ENCODE measurements at regions not wholly inside any gene's neighbourhood (a gene's known extent, or its start where the extent isn't known, plus 50 kb on each side); places are given as distances from the start of the nearest gene placed in this dataset.

- TF ChIP-seq PAXIP1 (CRISPR knock-in tag; conservative IDR thresholded peaks at IDR 0.05) (no peak), KLF11 (CRISPR knock-in tag; IDR thresholded peaks at IDR 0.05) (no peak), ZUFSP (CRISPR knock-in tag; IDR thresholded peaks at IDR 0.05; ENCODE audit: borderline replicate concordance) (no peak), PCBP2 (optimal IDR thresholded peaks at IDR 0.05; ENCODE audit: low read depth, low read length, poor library complexity, severe bottlenecking) (no peak), ZBTB21 (CRISPR knock-in tag; IDR thresholded peaks at IDR 0.05) (no peak), SRSF9 (IDR thresholded peaks at IDR 0.05; ENCODE audit: borderline replicate concordance, insufficient read depth, low read depth, low read length, poor library complexity, severe bottlenecking) (no peak), SIX1 (CRISPR knock-in tag; IDR thresholded peaks at IDR 0.05; ENCODE audit: borderline replicate concordance) (no peak)
These were observed 203.1 kb upstream of the ATP6AP2 start (continued) for GRCh38 chrX:40377684-40378083.

GRCh38 chrX:40374486-40374885, 206.3 kb upstream of the ATP6AP2 start:
- ATAC-seq (no peak), FAIRE-seq (no peak), DNase-seq (ENCODE audit: low spot score) (no peak)
- ChIA-PET CTCF (ENCODE audit: low intra/inter-chr PET ratio, low total read pairs) (no interaction called here), POLR2A (no interaction called here)
- H4K20me1 ChIP-seq (ENCODE audit: insufficient read depth, low read length) = no peaks in the 10 kb centered on the region
- in situ Hi-C loops (cut with HindIII; ENCODE audit: extremely low pct_ligation_motif_present, low pct_unique_long_range_greater_than_20kb) (no loop called here), intact Hi-C loops (cut with micrococcal nuclease; ENCODE audit: unreplicated experiment) (no loop called here)
- BruUV-seq (replicated peaks) = no TSS peak
- H3K9ac ChIP-seq (ENCODE audit: insufficient read depth, low read depth, low read length) = no peak overlapping the region
- no CpG with 5 or more reads among the region's 2 CpGs for WGBS (ENCODE audit: low lambda C conversion rate)
- no peaks in the 10 kb centered on the region for H3K27me3 ChIP-seq (ENCODE audit: control insufficient read depth in 1 of 2, insufficient read depth in 2 of 2, low read length in 2 of 2)
- H3K36me3 ChIP-seq (replicated peaks in 1 of 2; ENCODE audit: control insufficient read depth in 1 of 2, insufficient read depth in 2 of 2, low read length in 2 of 2) = no peaks in the 10 kb centered on the region
- H3K9me3 ChIP-seq (ENCODE audit: low read length) = no peaks in the 10 kb centered on the region
- no peaks in the 10 kb centered on the region for H3K79me2 ChIP-seq (ENCODE audit: insufficient read depth, low read length)
- H3K4me3 ChIP-seq (replicated peaks in 1 of 3; ENCODE audit: insufficient read depth in 1 of 3, low read depth in 2 of 3, low read length in 3 of 3) = no peak overlapping the region
- no peak overlapping the region for H3K27ac ChIP-seq (ENCODE audit: extremely low read length, insufficient read depth, low read length)
- no peak overlapping the region for H3K4me2 ChIP-seq (ENCODE audit: low read depth, low read length)
- no peaks in the 10 kb centered on the region for H3K4me1 ChIP-seq (ENCODE audit: insufficient read depth, low read length)
- no peak overlapping the region for H2AFZ ChIP-seq (ENCODE audit: low read length)
- TF ChIP-seq AHR (CRISPR knock-in tag; IDR thresholded peaks at IDR 0.05) (no peak), ZNF562 (CRISPR knock-in tag; IDR thresholded peaks at IDR 0.05; ENCODE audit: borderline replicate concordance) (no peak), ZNF782 (CRISPR knock-in tag; IDR thresholded peaks at IDR 0.05; ENCODE audit: borderline replicate concordance) (no peak), GABPB1 (CRISPR knock-in tag; IDR thresholded peaks at IDR 0.05) (no peak), MED8 (CRISPR knock-in tag; IDR thresholded peaks at IDR 0.05; ENCODE audit: insufficient replicate concordance) (no peak), TCF7L2 (IDR thresholded peaks at IDR 0.05; ENCODE audit: low read depth, low read length) (no peak)

Data from HepG2 (cell line).